HepG2 (cell line): ENCODE measurements at regions not wholly inside any gene's neighbourhood (a gene's known extent, or its start where the extent isn't known, plus 50 kb on each side); places are given as distances from the start of the nearest gene placed in this dataset.

Source experiments
- ATAC-seq: fragments of 200-7000 bp; cut with Tn5 transposase; 3 replicates; pipeline ENCODE4 v1.9.1; 2020; ENCODE audit warnings: mild to moderate bottlenecking, moderate library complexity
- BruUV-seq: library from RNA; stranded (reverse); fragments of 400-500 nt; replicated peaks from 2 replicates; lab custom pipeline; 2021; lab: Mats Ljungman, UMichigan
- CTCF ChIA-PET: fragments of 300-600 bp; formaldehyde crosslinking; extraction: SDS; loops from one replicate; lab custom pipeline; 2021; ENCODE audit warnings: low total read pairs, inconsistent platforms, low intra/inter-chr PET ratio; lab: Yijun Ruan, JAX
- POLR2A ChIA-PET: fragments of 350-600 bp; sonication (Branson Sonifier 250); formaldehyde crosslinking; loops from one replicate; lab custom pipeline; 2020; ENCODE audit warnings: antibody characterized with exemption, inconsistent platforms; lab: Yijun Ruan, JAX
- DNase-seq: peaks from one replicate; pipeline ENCODE4 v3.0.0-alpha.2; 2015; ENCODE audit warnings: low spot score
- FAIRE-seq: peaks from 3 replicates; lab custom pipeline; 2011; peaks lifted over from hg19 to GRCh38; lab: Jason Lieb, UNC
- H2AFZ ChIP-seq: one replicate; pipeline ENCODE4 v1.6.1; 2011; ENCODE audit warnings: low read length, inconsistent platforms
- H3K27ac ChIP-seq: fragments of 300-600 bp; 3 replicates; pipeline ENCODE4 v1.8.0; 2011; ENCODE audit warnings: mixed run types, mild to moderate bottlenecking, mixed read lengths, low read length, inconsistent platforms; ENCODE audit not compliant: insufficient read depth; ENCODE audit errors: extremely low read length
- H3K27me3 ChIP-seq, 2 experiments: fragments of 200-600 bp in 1 of 2; 2 replicates in 1 of 2; 3 replicates in 1 of 2; pipeline versions ENCODE4 v1.6.0 to v1.8.0; 2011; ENCODE audit warnings: low read length in 2 of 2, mild to moderate bottlenecking in 2 of 2, moderate library complexity in 2 of 2, inconsistent platforms in 1 of 2; ENCODE audit not compliant: insufficient read depth in 2 of 2, control insufficient read depth in 1 of 2
- H3K36me3 ChIP-seq, 2 experiments: fragments of 200-600 bp in 1 of 2; replicated peaks in 1 of 2; 2 replicates in 1 of 2; 3 replicates in 1 of 2; pipeline versions ENCODE4 v1.5.1 to v1.8.0; 2011; ENCODE audit warnings: low read length in 2 of 2, inconsistent platforms in 1 of 2; ENCODE audit not compliant: insufficient read depth in 2 of 2, control insufficient read depth in 1 of 2
- H3K4me1 ChIP-seq: 2 replicates; pipeline ENCODE4 v1.5.1; 2012; ENCODE audit warnings: low read length, inconsistent platforms; ENCODE audit not compliant: insufficient read depth
- H3K4me2 ChIP-seq: 2 replicates; pipeline ENCODE4 v1.6.0; 2011; ENCODE audit warnings: low read depth, low read length, inconsistent platforms
- H3K4me3 ChIP-seq, 3 experiments: fragments of 200-600 bp in 1 of 3; sonication (generic), shearing (Covaris generic) in 1 of 3; replicated peaks in 1 of 3; 2 replicates each; pipeline ENCODE4 v1.5.1; 2011 to 2016; ENCODE audit warnings: low read length in 3 of 3, inconsistent platforms in 2 of 3, low read depth in 2 of 3, mild to moderate bottlenecking in 2 of 3, control low read depth in 1 of 3, mixed read lengths in 1 of 3; ENCODE audit not compliant: insufficient read depth in 1 of 3
- H3K79me2 ChIP-seq: one replicate; pipeline ENCODE4 v1.6.1; 2011; ENCODE audit warnings: low read length, inconsistent platforms; ENCODE audit not compliant: insufficient read depth
- H3K9ac ChIP-seq: 2 replicates; pipeline ENCODE4 v1.6.0; 2011; ENCODE audit warnings: mild to moderate bottlenecking, low read depth, low read length, inconsistent platforms; ENCODE audit not compliant: insufficient read depth
- H3K9me3 ChIP-seq: 2 replicates; pipeline ENCODE4 v1.5.1; 2012; ENCODE audit warnings: mild to moderate bottlenecking, low read length
- H4K20me1 ChIP-seq: 2 replicates; pipeline ENCODE4 v1.6.0; 2011; ENCODE audit warnings: inconsistent platforms, mild to moderate bottlenecking, low read length, moderate library complexity; ENCODE audit not compliant: insufficient read depth
- ETV6 ChIP-seq: sonication (generic); formaldehyde crosslinking; conservative IDR thresholded peaks from 2 replicates; pipeline ENCODE4 v1.4.0; 2020; ENCODE audit warnings: missing genetic modification reagents
- GABPA ChIP-seq, 2 experiments: IDR thresholded peaks; 2 replicates each; pipeline ENCODE4 v1.6.1; 2011 to 2016; ENCODE audit warnings: low read depth in 2 of 2, low read length in 1 of 2, missing biosample characterization in 1 of 2, missing genetic modification characterization in 1 of 2
- SMAD3 ChIP-seq: sonication (generic); formaldehyde crosslinking; IDR thresholded peaks from 2 replicates; pipeline ENCODE4 v1.4.0; 2020; ENCODE audit warnings: missing genetic modification reagents
- SOX5 ChIP-seq: IDR thresholded peaks from 2 replicates; pipeline ENCODE4 v1.6.1; 2016; ENCODE audit warnings: borderline replicate concordance
- ZNF629 ChIP-seq: sonication (generic); formaldehyde crosslinking; conservative IDR thresholded peaks from 2 replicates; pipeline ENCODE4 v1.5.0; 2020; ENCODE audit warnings: missing genetic modification reagents
- ZNF766 ChIP-seq: sonication (generic); formaldehyde crosslinking; IDR thresholded peaks from 2 replicates; pipeline ENCODE4 v1.5.0; 2020; ENCODE audit warnings: missing genetic modification reagents, borderline replicate concordance
- WGBS: methylation state at CpG from one replicate; pipeline ENCODE4 v1.1.6; 2017; ENCODE audit warnings: low lambda C conversion rate; 5-methylcytosine and 5-hydroxymethylcytosine counted together
- in situ Hi-C: cut with HindIII; loops from 2 replicates; pipeline ENCODE4 v1.10.0; 2017; ENCODE audit warnings: low pct_unique_long_range_greater_than_20kb; ENCODE audit not compliant: extremely low pct_ligation_motif_present
- intact Hi-C: fragments of 100-400 bp; cut with micrococcal nuclease; formaldehyde crosslinking; loops from one replicate; pipeline ENCODE4 v1.10.0; 2022; ENCODE audit not compliant: unreplicated experiment
- TF ChIP-seq, protein P1 (sequence below): sonication (generic); formaldehyde crosslinking; conservative IDR thresholded peaks from 2 replicates; pipeline ENCODE4 v1.4.0; 2020; ENCODE audit warnings: missing genetic modification reagents
- TF ChIP-seq, protein P2 (sequence below), 2 experiments: sonication (generic) in 1 of 2; formaldehyde crosslinking in 1 of 2; IDR thresholded peaks; 2 replicates each; pipeline versions ENCODE4 v1.6.1 to v1.9.0; 2014 to 2022; ENCODE audit warnings: antibody characterized with exemption in 1 of 2, borderline replicate concordance in 1 of 2, inconsistent platforms in 1 of 2, low read depth in 1 of 2, missing genetic modification reagents in 1 of 2
- TF ChIP-seq, protein P3 (sequence below): sonication (generic); formaldehyde crosslinking; IDR thresholded peaks from 2 replicates; pipeline ENCODE4 v1.4.0; 2020; ENCODE audit warnings: mild to moderate bottlenecking, missing genetic modification reagents

DNA sequence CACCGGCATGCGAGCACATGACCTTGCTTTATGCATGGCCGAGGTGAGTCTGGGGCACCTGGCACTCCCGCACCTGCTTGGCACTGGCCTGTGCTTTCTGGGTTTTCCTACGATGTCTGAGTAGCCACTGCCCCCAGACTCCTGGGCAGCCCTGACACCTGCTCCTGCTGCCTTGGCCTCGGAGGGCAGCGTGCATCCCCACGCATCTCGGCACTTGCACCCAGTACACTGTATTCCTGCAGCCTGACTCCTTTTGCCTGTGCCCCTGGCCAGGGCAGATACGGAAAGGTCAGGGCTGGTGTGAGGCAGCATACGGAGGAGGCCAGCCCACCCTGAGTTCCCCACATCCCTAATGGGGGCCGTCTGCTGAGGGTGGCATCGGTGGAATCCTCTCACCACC is 340.6 kb downstream of the TEX29 start (continued):
- TF ChIP-seq GABPA (IDR thresholded peaks at IDR 0.05; ENCODE audit: low read depth, low read length) (no peak), GABPA (CRISPR knock-in tag; IDR thresholded peaks at IDR 0.05; ENCODE audit: low read depth) (no peak), ETV6 (CRISPR knock-in tag) (no peak)
- TF ChIP-seq, protein P1, sequence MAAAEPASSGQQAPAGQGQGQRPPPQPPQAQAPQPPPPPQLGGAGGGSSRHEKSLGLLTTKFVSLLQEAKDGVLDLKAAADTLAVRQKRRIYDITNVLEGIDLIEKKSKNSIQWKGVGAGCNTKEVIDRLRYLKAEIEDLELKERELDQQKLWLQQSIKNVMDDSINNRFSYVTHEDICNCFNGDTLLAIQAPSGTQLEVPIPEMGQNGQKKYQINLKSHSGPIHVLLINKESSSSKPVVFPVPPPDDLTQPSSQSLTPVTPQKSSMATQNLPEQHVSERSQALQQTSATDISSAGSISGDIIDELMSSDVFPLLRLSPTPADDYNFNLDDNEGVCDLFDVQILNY (CRISPR knock-in tag): no peak
- TF ChIP-seq, protein P2, sequence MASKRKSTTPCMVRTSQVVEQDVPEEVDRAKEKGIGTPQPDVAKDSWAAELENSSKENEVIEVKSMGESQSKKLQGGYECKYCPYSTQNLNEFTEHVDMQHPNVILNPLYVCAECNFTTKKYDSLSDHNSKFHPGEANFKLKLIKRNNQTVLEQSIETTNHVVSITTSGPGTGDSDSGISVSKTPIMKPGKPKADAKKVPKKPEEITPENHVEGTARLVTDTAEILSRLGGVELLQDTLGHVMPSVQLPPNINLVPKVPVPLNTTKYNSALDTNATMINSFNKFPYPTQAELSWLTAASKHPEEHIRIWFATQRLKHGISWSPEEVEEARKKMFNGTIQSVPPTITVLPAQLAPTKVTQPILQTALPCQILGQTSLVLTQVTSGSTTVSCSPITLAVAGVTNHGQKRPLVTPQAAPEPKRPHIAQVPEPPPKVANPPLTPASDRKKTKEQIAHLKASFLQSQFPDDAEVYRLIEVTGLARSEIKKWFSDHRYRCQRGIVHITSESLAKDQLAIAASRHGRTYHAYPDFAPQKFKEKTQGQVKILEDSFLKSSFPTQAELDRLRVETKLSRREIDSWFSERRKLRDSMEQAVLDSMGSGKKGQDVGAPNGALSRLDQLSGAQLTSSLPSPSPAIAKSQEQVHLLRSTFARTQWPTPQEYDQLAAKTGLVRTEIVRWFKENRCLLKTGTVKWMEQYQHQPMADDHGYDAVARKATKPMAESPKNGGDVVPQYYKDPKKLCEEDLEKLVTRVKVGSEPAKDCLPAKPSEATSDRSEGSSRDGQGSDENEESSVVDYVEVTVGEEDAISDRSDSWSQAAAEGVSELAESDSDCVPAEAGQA (IDR thresholded peaks at IDR 0.05; ENCODE audit: low read depth): no peak
- TF ChIP-seq, protein P2 (CRISPR knock-in tag; IDR thresholded peaks at IDR 0.05; ENCODE audit: borderline replicate concordance): no peak

DNA sequence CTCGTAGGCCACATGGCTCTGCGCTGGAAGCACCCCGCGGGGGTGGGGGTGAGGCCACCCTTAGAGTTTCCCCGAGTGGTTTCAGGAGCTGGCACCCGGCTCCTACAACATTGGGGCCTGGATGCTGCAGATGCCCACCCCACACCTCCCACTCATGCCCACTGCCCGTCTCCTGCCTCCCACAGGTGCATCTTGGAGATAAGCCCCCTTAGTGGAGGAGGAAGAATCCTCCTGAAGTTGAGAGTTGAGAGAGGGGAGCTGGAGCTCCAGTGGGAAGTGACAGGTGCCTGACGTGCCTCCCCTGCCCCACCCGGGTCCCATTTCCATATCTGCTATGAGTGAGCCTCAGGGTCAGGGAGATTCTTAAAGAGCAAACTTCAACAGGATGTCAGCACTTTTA is 341.3 kb downstream of the TEX29 start:
- H3K4me3 ChIP-seq: no peak overlapping the region
- H3K79me2 ChIP-seq: no peaks in the 10 kb centered on the region
- DNase-seq: no peak
- ChIA-PET CTCF (no interaction called here), POLR2A (no interaction called here)
- in situ Hi-C loops: no loop called here
- 11% methylated on average over 2 of the region's 9 CpGs for WGBS
- no peaks in the 10 kb centered on the region for H3K36me3 ChIP-seq
- H2AFZ ChIP-seq: no peak overlapping the region
- no peak for ATAC-seq
- no peak overlapping the region for H3K9ac ChIP-seq
- no peak for FAIRE-seq
- intact Hi-C loops: no loop called here
- no peaks in the 10 kb centered on the region for H3K9me3 ChIP-seq
- no peaks in the 10 kb centered on the region for H4K20me1 ChIP-seq
- peaks cover 3 to 23% of the 10 kb centered on the region in 2 experiments for H3K27me3 ChIP-seq
- H3K4me2 ChIP-seq: no peak overlapping the region
- H3K27ac ChIP-seq: no peak overlapping the region
- BruUV-seq: no TSS peak
- H3K4me1 ChIP-seq: no peaks in the 10 kb centered on the region
- TF ChIP-seq ZNF629 (no peak), SMAD3 (CRISPR knock-in tag) (no peak), ZNF766 (CRISPR knock-in tag) (no peak), SOX5 (CRISPR knock-in tag) (no peak)
- TF ChIP-seq, protein P3, sequence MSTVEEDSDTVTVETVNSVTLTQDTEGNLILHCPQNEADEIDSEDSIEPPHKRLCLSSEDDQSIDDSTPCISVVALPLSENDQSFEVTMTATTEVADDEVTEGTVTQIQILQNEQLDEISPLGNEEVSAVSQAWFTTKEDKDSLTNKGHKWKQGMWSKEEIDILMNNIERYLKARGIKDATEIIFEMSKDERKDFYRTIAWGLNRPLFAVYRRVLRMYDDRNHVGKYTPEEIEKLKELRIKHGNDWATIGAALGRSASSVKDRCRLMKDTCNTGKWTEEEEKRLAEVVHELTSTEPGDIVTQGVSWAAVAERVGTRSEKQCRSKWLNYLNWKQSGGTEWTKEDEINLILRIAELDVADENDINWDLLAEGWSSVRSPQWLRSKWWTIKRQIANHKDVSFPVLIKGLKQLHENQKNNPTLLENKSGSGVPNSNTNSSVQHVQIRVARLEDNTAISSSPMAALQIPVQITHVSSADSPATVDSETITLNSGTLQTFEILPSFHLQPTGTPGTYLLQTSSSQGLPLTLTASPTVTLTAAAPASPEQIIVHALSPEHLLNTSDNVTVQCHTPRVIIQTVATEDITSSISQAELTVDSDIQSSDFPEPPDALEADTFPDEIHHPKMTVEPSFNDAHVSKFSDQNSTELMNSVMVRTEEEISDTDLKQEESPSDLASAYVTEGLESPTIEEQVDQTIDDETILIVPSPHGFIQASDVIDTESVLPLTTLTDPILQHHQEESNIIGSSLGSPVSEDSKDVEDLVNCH: no peak
